ENCODE measurements at regions not wholly inside any gene's neighbourhood (a gene's known extent, or its start where the extent isn't known, plus 50 kb on each side); places are given as distances from the start of the nearest gene placed in this dataset.

GRCh38 chr7:131183611-131184119 lies 144.0 kb upstream of the MKLN1 start:
- no peak overlapping the region for H3K4me3 ChIP-seq (replicated peaks in 1 of 3)
- TF ChIP-seq CTCF (IDR thresholded peaks at IDR 0.05) (no peak), POLR2A (IDR thresholded peaks at IDR 0.05) (peak in 1 of 2 donors; percentile 34)
- H3K27ac ChIP-seq, result peak overlapping the region; percentile 34 to 63 (median 55)
- peak; percentile 61 to 64 for DNase-seq
- no peaks in the 10 kb centered on the region for H3K36me3 ChIP-seq
- intact Hi-C loops (cut with DNase I), result no loop called here
- WGBS, 2 donors, result 30 to 31% methylated on average over 3 of the region's 3 CpGs
- H3K27me3 ChIP-seq, result no peaks in the 10 kb centered on the region
- H3K4me1 ChIP-seq, result peaks cover 47% of the 10 kb centered on the region in 2 donors
- H3K9me3 ChIP-seq, result no peaks in the 10 kb centered on the region

GRCh38 chr7:131186816-131187215 lies 140.9 kb upstream of the MKLN1 start:
- H3K9me3 ChIP-seq, result no peaks in the 10 kb centered on the region
- H3K36me3 ChIP-seq, result no peaks in the 10 kb centered on the region
- intact Hi-C loops (cut with DNase I), result no loop called here
- peak in 1 of 6 experiments; percentile 23 for TF ChIP-seq CTCF (IDR thresholded peaks at IDR 0.05)
- peak in 1 of 2 donors; percentile 51 for TF ChIP-seq POLR2A (IDR thresholded peaks at IDR 0.05)
- DNase-seq, result peak; percentile 75 to 83
- 37 to 54% methylated on average over 7 of the region's 7 CpGs for WGBS, 2 donors
- H3K27me3 ChIP-seq, result no peaks in the 10 kb centered on the region
- H3K4me1 ChIP-seq, result peaks cover 40 to 52% of the 10 kb centered on the region in 2 donors
- H3K27ac ChIP-seq, result peak overlapping the region; percentile 65 to 80 (median 71)
- no peak overlapping the region for H3K4me3 ChIP-seq (replicated peaks in 1 of 3)

- intact Hi-C loops (cut with DNase I), result no loop called here
- DNase-seq, result peak; percentile 17 to 37
- Histone ChIP-seq H3K36me3 (no peaks in the 10 kb centered on the region), H3K9me3 (no peaks in the 10 kb centered on the region), H3K4me3 (replicated peaks in 1 of 3) (no peak overlapping the region), H3K27me3 (no peaks in the 10 kb centered on the region), H3K4me1 (peaks cover 31 to 46% of the 10 kb centered on the region in 2 donors), H3K27ac (peak overlapping the region in 2 of 3 donors; percentile 6 to 49)
- no peak for TF ChIP-seq CTCF (IDR thresholded peaks at IDR 0.05)
- no peak for TF ChIP-seq POLR2A (IDR thresholded peaks at IDR 0.05)
- 77 to 86% methylated on average over 8 of the region's 8 CpGs for WGBS, 2 donors
These were observed 139.0 kb upstream of the MKLN1 start for GRCh38 chr7:131188367-131189339.

- no peaks in the 10 kb centered on the region for H3K36me3 ChIP-seq
- no peaks in the 10 kb centered on the region for H3K9me3 ChIP-seq
- intact Hi-C loops (cut with DNase I), result no loop called here
- no peak for TF ChIP-seq CTCF (IDR thresholded peaks at IDR 0.05)
- no peak for TF ChIP-seq POLR2A (IDR thresholded peaks at IDR 0.05)
- H3K27me3 ChIP-seq, result no peaks in the 10 kb centered on the region
- H3K4me1 ChIP-seq, result peaks cover 23 to 38% of the 10 kb centered on the region in 2 donors
- DNase-seq, result no peak
- no peak overlapping the region for H3K4me3 ChIP-seq (replicated peaks in 1 of 3)
- 92 to 93% methylated on average over 5 of the region's 5 CpGs for WGBS, 2 donors
- H3K27ac ChIP-seq, result no peak overlapping the region
These were observed 138.2 kb upstream of the MKLN1 start for GRCh38 chr7:131189488-131189887.

GRCh38 chr7:131190146-131190545 lies 137.5 kb upstream of the MKLN1 start:
- WGBS, 2 donors, result 26 to 28% methylated on average over 2 of the region's 2 CpGs
- H3K27ac ChIP-seq, result peak overlapping the region in 1 of 3 donors; percentile 42
- H3K27me3 ChIP-seq, result no peaks in the 10 kb centered on the region
- H3K4me1 ChIP-seq, result peaks cover 22 to 31% of the 10 kb centered on the region in 2 donors
- DNase-seq, result peak; percentile 25 to 33
- no peaks in the 10 kb centered on the region for H3K9me3 ChIP-seq
- intact Hi-C loops (cut with DNase I), result no loop called here
- no peak overlapping the region for H3K4me3 ChIP-seq (replicated peaks in 1 of 3)
- no peaks in the 10 kb centered on the region for H3K36me3 ChIP-seq
- TF ChIP-seq POLR2A (IDR thresholded peaks at IDR 0.05) (no peak), CTCF (IDR thresholded peaks at IDR 0.05) (no peak)
